PC-9 (cell line): ENCODE measurements at regions not wholly inside any gene's neighbourhood (a gene's known extent, or its start where the extent isn't known, plus 50 kb on each side); places are given as distances from the start of the nearest gene placed in this dataset.
"Not testable (repeated sequence)": the region's sequence is repeated elsewhere in the genome, so short reads cannot be mapped to it uniquely, and the experiment has no call there.

Experiments
- EZH2 ChIP-seq: fragments of 200-600 bp; sonication (generic); IDR thresholded peaks from 2 replicates; pipeline ENCODE4 v1.8.0; 2017; ENCODE audit warnings: antibody characterized with exemption, low read depth
- TF ChIP-seq, protein P1 (sequence below): fragments of 200-600 bp; sonication (generic); conservative IDR thresholded peaks from 2 replicates; pipeline ENCODE4 v1.6.1; 2017; ENCODE audit warnings: mixed run types, antibody characterized with exemption, mild to moderate bottlenecking, moderate library complexity

DNA sequence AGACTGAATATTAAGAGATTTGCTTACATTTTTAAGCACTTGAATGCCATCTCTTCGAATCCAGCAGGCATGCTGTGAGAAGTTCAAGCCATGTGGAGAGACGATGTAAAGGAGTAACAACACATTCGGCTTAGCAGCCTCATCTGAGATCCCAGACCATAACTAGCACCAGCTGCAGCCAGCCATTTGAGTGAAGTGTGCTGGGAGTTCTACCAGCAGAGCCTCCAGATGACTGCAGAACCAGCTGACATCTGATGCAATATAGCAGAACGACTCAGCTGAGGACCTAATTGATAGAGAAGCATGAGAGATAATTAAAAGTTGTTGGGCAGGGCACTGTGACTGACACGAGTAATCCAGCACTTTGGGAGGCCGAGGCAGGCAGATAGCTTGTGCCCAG is 98.2 kb upstream of the NOX4 start:
- TF ChIP-seq, protein P1, sequence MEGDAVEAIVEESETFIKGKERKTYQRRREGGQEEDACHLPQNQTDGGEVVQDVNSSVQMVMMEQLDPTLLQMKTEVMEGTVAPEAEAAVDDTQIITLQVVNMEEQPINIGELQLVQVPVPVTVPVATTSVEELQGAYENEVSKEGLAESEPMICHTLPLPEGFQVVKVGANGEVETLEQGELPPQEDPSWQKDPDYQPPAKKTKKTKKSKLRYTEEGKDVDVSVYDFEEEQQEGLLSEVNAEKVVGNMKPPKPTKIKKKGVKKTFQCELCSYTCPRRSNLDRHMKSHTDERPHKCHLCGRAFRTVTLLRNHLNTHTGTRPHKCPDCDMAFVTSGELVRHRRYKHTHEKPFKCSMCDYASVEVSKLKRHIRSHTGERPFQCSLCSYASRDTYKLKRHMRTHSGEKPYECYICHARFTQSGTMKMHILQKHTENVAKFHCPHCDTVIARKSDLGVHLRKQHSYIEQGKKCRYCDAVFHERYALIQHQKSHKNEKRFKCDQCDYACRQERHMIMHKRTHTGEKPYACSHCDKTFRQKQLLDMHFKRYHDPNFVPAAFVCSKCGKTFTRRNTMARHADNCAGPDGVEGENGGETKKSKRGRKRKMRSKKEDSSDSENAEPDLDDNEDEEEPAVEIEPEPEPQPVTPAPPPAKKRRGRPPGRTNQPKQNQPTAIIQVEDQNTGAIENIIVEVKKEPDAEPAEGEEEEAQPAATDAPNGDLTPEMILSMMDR: not testable (repeated sequence)
- not testable (repeated sequence) for TF ChIP-seq EZH2
